ENCODE measurements at regions not wholly inside any gene's neighbourhood (a gene's known extent, or its start where the extent isn't known, plus 50 kb on each side); places are given as distances from the start of the nearest gene placed in this dataset.

DNA sequence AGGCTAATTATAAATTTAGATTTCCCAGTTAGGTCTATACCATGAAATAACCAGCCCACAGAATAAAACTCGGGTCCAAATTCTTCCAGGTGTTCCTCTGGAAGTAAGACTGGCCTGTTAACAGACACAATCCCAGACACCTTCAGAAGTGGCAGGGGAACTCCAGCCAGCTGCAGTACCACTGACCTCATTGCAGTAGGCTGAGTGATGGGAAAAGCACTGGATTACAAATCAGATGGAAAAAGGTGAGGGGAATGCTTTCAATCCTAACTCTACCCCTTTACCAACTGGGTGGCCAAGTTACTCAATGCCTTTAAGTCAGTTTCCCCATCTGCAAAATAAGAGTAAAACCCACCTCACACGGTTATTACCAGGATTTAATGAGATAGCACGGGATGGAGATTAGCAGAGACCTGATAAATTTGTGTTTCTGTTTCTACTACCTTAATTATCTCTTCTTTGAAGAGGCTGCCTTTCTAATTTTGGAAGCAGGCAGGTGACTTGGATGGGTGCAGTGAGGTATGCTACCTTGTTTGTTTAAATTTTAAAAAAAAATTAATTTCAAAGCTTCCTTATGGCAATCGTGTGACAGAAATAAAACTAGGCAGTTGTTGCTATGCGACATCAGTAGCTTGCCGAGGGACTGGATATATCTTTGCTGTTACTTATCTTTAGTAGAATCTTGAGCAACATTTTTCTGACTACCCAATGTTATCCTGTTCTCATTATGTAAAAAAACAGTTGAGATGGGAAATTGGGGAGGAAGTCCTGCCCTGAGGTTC, 167.3 kb upstream of the GRIN2B start:
- no peak for DNase-seq (ENCODE audit: low read depth in 3 of 3)

DNA sequence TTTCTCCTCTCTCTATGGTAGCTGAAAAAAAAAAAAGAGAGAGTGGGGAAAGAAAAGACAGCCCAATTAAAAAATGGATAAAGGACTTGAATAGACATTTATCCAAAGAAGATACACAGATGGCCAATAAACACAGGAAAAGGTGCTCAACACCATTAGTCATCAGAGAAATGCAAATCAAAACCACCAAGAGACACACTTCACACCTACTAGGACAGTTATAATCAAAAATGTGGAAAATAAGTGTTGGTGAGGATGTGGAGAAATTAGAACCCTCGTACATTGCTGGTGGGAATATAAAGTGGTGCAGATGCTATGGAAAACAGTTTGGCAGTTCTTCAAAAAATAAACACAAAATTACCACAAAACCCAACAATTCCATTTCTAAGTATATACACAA, 172.4 kb upstream of the GRIN2B start:
- no peak for DNase-seq (ENCODE audit: low read depth in 3 of 3)

DNA sequence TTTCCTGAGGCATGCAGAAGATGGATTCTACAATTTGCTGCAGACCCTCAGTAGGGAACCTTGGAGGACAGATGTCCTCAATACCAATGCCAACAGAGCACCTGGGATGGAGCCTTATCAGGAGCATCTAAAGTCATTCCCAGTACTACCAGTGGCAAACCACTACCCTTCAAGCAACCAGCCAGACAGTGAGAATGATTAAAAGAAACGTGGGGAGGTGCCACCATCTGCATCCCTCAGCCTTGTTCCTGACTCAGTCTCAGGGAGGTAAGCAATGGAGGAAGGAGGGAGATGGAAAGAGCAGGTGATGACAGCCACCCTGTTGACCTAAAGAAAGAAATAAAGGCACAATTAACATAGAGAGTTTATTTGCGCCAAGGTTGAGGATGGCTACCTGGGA, 175.2 kb upstream of the GRIN2B start:
- no peak for DNase-seq (ENCODE audit: low read depth in 3 of 3)

- DNase-seq (ENCODE audit: low read depth in 3 of 3): no peak
Observed at GRCh38 chr12:14157088-14157747, 175.8 kb upstream of the GRIN2B start.

DNA sequence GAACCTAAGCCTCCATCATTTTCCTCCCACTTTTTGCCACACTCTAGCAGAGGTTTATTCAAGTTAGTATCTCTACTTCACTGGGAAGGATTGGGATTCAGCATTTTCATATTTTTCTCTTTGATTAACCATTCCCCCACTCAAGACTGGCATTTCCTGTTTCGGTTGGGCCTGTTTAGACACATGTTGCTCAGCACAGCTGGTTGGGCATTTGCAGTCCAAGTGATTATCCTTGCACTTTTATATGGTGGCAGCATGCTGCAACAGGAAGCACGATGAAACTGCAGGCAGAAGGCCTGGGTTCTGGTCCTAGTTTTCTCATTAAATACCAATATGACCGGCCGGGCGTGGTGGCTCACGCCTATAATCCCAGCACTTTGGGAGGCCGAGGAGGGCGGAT, 182.9 kb upstream of the GRIN2B start:
- DNase-seq (ENCODE audit: low read depth in 3 of 3): no peak

DNA sequence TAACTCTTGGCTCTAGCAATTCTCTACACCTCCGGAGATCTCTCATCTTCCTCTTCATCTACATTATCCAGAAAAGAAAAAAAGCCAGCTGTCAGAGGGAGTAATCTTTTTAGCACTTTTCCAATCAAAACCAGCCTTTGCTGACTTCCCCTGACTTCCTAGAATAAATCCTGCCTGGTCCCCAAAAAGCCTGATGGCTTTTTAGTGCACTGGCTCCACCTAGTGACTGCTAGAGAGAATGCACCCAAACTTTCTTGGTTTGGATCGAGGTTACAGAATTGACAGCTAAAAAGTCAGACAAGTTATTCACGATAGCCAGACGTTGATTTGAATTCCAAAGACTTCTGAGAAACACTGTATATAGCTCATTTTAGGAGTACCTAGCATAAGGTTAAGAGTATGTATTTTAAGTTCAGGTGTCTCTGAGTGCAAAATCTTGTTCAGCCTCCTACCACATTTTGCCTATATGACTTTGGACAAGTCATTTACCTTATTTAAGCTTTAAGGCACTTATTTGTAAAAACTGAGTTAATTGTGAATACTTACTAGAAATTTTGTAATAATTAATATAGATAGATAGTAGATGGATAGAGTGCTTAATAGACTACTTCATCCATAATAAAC, 185.7 kb upstream of the GRIN2B start:
- DNase-seq (ENCODE audit: low read depth in 3 of 3): peak in 1 of 3 experiments; percentile 22

DNA sequence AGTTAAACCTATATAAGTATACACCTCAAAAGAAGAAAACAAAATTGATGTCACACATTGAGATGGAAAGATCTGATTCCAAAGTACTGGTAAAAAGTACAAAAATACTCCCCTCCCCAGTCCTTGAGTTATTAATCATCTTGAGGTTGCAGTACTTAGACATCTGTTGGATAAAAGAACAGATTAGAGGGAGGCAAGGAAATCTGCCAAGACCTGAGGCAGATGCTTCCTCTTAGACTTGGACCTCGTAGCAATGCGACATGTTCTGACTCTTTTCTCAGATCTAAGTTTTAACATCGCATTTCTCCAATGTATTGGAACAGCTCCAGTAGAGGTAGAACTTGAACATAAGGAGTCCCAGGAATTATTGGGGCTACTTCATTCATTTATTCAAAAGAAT, 187.9 kb upstream of the GRIN2B start:
- no peak for DNase-seq (ENCODE audit: low read depth in 3 of 3)

GRCh38 chr12:14171106-14171505, 189.7 kb upstream of the GRIN2B start:
- no peak for DNase-seq (ENCODE audit: low read depth in 3 of 3)

DNA sequence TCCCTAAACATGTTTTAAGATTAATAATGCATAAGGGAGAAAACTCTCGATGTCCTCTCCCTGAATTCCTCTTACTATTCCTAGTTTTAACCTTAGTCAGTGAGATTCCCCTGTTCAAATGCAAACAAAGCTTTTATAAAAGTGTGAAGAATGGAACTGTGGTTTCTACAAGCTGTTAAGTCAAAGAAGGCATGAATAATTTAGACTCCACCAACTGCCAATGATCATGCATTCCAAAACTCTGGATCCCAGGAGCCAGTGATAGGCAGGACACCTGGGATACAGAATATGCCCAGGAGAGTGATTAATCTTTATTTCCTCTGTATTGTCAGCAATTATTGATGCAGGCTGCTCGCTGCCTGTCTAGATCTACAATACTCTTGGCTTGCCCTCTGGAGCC, 190.3 kb upstream of the ATF7IP start:
- DNase-seq (ENCODE audit: low read depth in 3 of 3): no peak

DNA sequence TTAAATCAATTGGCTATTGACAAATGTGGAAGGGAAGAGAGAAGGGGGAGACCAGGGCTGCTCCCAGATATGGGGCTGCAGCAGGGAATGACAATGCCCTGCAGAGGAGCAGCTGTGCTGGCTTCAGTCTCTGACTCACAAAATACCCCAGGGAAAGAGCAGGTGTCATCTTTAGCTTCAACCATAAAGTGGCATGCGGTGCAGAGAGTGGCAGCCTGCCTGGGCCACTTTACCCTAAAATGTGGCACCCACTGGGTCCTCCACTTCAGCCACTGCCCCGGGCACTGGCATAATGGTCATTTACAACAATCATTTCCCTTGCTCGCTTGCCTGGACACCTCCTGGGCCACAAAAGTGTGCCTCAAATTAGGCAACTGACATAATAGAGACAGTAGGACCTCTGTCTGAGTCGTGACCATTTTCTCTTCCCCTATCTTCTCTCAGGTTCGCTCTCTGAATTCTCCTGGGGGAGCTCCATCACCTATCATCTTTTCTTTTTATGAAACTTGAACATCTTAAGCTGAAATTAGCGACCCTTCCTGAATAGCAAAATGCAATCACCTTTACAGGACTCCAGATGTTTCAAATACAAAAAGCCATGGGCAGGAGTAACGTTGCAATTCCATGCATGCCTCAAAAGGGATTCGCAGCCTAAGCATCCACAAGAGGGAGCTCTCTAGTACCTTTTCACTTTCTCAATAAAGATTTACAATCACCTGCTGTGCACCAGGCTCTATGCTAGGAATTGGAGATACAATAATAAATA, 179.9 kb upstream of the ATF7IP start:
- no peak for DNase-seq (ENCODE audit: low read depth in 3 of 3)

DNA sequence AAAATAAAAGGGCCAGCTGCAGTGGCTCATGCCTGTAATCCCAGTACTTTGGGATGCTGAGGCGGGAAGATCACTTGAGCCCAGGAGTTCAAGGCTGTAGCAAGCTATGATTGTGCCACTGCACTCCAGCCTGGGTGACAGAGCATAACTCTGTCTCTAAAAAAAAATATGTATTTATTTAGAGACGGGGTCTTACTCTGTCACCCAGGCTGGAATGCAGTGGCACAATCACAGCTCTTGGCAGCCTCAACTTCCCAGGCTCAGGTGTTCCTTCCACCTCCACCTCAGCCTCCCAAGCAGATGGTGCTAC, 179.3 kb upstream of the ATF7IP start:
- no peak for DNase-seq (ENCODE audit: low read depth in 3 of 3)

- DNase-seq (ENCODE audit: low read depth in 3 of 3): no peak
Observed at GRCh38 chr12:14187002-14187401, 178.5 kb upstream of the ATF7IP start.

GRCh38 chr12:14187966-14188365, 177.5 kb upstream of the ATF7IP start:
- no peak for DNase-seq (ENCODE audit: low read depth in 3 of 3)

DNA sequence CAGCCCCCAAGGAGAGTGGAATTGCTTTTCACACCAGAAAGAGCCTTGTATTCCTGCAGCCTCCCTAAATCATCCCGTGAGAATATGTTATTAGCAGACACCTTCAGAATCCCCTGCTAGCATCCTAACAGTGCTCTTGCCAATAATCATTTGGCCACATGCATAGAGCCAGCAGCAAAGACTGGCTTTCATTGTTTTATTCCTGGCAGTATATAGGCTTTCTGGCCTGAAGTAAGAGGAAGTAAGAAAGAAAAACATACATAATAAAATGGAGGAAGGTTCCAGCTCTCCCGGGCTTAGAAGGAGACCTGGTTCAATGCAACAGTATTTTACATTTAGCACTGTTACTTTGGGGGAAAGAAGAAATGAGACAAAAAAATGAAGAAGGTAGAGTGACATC, 176.7 kb upstream of the ATF7IP start:
- no peak for DNase-seq (ENCODE audit: low read depth in 3 of 3)

DNA sequence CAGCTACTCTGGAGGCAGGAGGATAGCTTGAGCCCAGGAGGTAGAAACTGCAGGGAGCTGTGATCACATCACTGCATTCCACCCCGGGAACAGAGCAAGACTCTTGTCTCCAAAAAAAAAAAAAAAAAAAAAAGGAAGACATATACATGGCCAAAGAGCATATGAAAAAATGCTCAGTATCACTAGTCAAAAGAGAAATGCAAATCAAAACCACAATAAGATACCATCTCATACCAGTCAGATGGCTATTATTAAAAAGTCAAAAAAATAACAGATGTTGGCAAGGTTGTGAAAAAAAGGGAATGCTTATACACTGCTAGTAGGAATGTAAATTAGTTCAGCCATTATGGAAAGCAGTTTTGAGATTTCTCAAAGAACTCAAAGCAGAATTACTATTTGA, 174.8 kb upstream of the ATF7IP start:
- DNase-seq (ENCODE audit: low read depth in 3 of 3): no peak

DNA sequence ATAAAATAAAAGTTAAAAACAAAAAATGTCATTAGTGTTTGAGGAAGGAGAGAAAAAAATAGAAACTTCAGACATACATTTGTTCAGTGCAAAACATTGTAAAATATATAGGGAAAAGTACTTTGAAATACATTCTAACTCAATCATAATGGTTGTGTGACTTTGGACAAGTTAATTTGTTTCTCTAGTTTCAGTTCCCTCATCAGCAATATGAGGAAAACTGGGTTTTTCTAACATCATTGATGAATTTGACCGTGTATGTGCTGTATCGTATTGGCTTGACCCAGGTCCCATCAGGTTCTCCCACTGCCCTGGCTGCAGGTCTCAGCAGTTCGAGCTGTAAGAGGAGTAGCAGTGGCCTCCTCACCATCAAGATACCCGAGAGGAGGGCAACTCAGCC, 173.9 kb upstream of the ATF7IP start:
- no peak for DNase-seq (ENCODE audit: low read depth in 3 of 3)

GRCh38 chr12:14193639-14194038, 171.8 kb upstream of the ATF7IP start:
- no peak for DNase-seq (ENCODE audit: low read depth in 3 of 3)

DNA sequence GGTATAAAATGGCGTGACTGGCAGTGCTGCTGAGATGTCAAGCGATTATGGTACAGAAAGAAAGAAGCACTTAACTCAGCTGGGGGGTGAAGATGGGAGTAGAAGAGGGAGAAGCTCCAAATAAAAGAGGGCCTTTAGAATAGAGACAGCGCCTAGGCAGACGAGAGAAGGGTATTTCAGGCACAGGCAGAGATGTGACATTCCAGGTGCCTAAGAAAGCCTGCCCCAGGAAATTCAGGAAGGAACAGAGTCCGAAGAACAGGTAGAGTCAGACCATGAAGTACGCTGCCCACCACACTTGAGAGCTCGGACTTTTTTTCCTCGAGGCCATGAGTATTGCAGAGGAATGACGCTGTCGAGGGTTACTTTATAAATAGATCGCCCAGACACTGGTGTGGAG, 170.9 kb upstream of the ATF7IP start:
- no peak for DNase-seq (ENCODE audit: low read depth in 3 of 3)

- no peak for DNase-seq (ENCODE audit: low read depth in 3 of 3)
Observed at GRCh38 chr12:14199455-14200198, 165.9 kb upstream of the ATF7IP start.

- DNase-seq (ENCODE audit: low read depth in 3 of 3): no peak
Observed at GRCh38 chr12:14200598-14200997, 164.9 kb upstream of the ATF7IP start.

DNA sequence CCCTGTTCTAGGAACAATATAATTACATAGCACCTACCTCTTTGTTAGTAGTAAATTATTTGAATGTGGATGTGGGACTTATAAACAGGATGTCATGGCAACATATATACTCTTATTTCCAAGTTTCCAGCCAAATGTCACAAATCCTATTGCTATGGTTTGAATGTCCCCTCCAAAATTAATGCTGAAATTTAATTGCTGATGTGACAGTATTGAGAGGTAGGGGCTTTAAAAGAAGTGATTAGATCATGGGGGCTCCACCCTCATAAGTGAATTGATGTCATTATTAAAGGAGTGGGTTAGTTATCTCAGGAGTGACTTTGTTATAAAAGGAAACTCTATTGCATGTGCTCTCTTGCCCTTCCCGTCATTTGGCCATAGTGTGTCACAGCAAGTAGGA, 164.2 kb upstream of the ATF7IP start:
- DNase-seq (ENCODE audit: low read depth in 3 of 3): no peak
